AG09319 (cell line): ENCODE measurements at regions not wholly inside any gene's neighbourhood (a gene's known extent, or its start where the extent isn't known, plus 50 kb on each side); places are given as distances from the start of the nearest gene placed in this dataset.

Experiments used
- DNase-seq: peaks from one replicate; pipeline ENCODE4 v3.0.0-alpha.2; 2010; ENCODE audit warnings: low read depth; ENCODE audit errors: extremely low read depth
- TF ChIP-seq, protein P1 (sequence below): IDR thresholded peaks from 2 replicates; pipeline ENCODE4 v1.5.1; 2011; ENCODE audit warnings: low read depth, mild to moderate bottlenecking, inconsistent platforms, low read length, moderate library complexity

DNA sequence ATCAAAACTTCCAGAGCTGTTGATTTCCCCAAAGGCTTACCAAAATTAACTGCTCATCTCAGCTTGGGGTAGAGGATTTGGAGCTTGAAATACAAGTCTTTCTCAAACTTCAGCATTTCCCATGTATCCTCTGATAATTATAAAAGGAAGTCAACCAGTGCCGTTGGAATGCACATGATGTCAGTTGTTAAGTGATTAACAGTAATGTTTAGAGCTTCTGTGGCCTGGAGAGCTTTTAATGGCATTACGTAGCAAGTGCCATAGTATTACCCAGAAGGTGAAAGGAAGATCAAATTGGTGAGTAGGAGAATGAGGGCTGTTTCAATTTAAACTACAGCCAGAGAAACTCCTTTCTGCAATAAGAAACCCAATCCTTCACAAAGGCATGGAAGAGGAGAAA lies 62.5 kb upstream of the PTPRR start:
- TF ChIP-seq, protein P1, sequence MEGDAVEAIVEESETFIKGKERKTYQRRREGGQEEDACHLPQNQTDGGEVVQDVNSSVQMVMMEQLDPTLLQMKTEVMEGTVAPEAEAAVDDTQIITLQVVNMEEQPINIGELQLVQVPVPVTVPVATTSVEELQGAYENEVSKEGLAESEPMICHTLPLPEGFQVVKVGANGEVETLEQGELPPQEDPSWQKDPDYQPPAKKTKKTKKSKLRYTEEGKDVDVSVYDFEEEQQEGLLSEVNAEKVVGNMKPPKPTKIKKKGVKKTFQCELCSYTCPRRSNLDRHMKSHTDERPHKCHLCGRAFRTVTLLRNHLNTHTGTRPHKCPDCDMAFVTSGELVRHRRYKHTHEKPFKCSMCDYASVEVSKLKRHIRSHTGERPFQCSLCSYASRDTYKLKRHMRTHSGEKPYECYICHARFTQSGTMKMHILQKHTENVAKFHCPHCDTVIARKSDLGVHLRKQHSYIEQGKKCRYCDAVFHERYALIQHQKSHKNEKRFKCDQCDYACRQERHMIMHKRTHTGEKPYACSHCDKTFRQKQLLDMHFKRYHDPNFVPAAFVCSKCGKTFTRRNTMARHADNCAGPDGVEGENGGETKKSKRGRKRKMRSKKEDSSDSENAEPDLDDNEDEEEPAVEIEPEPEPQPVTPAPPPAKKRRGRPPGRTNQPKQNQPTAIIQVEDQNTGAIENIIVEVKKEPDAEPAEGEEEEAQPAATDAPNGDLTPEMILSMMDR = no peak
- no peak for DNase-seq

DNA sequence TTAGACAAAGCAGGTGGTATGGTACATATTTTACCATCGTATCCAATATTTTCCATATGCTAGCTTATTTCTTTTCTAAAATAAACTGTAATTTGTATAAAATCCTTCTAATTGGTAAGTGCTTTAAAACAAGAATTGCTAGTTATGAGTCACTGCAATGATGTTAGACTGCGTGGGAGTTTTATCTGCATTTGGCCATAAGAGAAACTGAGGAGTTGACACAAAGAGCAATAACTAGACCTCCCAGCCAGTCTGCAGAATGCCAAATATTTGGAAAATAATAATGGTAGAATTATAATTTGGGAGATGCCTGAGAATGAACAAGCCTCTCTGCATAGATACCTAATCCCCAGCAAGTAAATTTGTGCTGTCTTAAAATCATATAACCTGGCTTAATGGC lies 61.7 kb upstream of the PTPRR start:
- TF ChIP-seq, protein P1 = no peak
- DNase-seq = no peak

DNA sequence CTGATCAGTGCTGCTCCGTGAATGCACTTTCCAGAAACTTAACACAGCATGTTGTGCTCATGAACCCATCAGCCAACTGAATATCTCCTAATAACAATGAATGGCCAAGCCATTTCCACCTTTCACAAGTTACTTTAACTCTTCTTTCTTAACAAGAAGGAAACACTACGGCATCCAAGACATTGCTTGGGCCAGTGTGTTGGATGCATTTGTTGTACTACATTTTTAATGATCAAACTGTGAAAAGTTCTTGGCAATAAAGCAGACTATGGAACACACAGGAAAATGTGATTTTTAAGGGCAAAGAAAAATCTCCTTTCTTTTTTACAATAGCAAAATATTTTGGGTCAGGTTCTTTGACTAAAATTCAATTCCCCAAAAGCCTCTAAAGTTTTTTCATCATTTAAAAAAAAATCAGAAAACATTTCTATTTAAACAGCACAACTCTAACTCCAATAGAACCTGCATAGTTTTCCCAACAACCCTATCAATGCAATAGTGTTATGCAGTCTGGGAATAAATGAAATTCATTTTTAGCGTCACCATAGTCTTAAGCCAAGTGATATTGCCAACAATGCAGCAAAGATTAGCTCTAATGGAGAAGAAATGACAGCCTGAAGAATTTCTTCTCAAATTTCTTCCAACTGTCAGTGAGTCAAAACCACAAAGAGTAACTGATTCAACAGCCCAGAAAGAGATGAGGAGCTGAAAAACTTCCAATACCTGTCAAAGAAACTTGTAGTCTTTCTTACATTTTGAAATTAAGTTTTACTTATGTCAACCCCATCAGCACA lies 50.7 kb upstream of the PTPRR start:
- peak; percentile 67 for DNase-seq
- TF ChIP-seq, protein P1 = no peak
